SK-N-SH (cell line): ENCODE measurements at regions not wholly inside any gene's neighbourhood (a gene's known extent, or its start where the extent isn't known, plus 50 kb on each side); places are given as distances from the start of the nearest gene placed in this dataset.

Experiments
- CTCF ChIA-PET: fragments of 300-600, 350-600 bp; formaldehyde crosslinking; extraction: SDS; loops from one replicate; lab custom pipeline; 2021; lab: Yijun Ruan, JAX
- POLR2A ChIA-PET: fragments of 350-600 bp; sonication (Branson Sonifier 250); formaldehyde crosslinking; extraction: SDS; loops from one replicate; lab custom pipeline; 2020; ENCODE audit warnings: antibody characterized with exemption, inconsistent platforms; lab: Yijun Ruan, JAX
- DNase-seq: peaks from one replicate; pipeline ENCODE4 v3.0.0; 2012
- H2AFZ ChIP-seq: fragments of 200-600 bp; sonication (generic); 2 replicates; pipeline ENCODE4 v1.8.1; 2016; ENCODE audit warnings: antibody characterized with exemption, mild to moderate bottlenecking, low read depth
- H3F3A ChIP-seq: fragments of 200-600 bp; sonication (generic); replicated peaks from 2 replicates; pipeline ENCODE3; 2016; ENCODE audit warnings: antibody characterized with exemption, mild to moderate bottlenecking; ENCODE audit not compliant: insufficient read depth
- H3K27ac ChIP-seq, 2 experiments: fragments of 200-500 bp in 1 of 2; fragments of 200-600 bp in 1 of 2; sonication (Bioruptor generic) in 1 of 2; sonication (generic), shearing (Covaris generic) in 1 of 2; 2 replicates each; pipeline versions ENCODE4 v1.5.1 to v1.6.1; 2014 to 2016; ENCODE audit warnings: low read depth in 2 of 2, inconsistent platforms in 1 of 2, low read length in 1 of 2, mild to moderate bottlenecking in 1 of 2, mixed read lengths in 1 of 2
- H3K27me3 ChIP-seq: fragments of 200-600 bp; sonication (generic), shearing (Covaris generic); 2 replicates; pipeline ENCODE4 v1.6.1; 2016; ENCODE audit warnings: mixed run types; ENCODE audit not compliant: insufficient read depth
- H3K36me3 ChIP-seq, 2 experiments: fragments of 200-500 bp in 1 of 2; fragments of 200-600 bp in 1 of 2; sonication (Bioruptor generic) in 1 of 2; sonication (generic) in 1 of 2; replicated peaks in 1 of 2; 2 replicates each; pipeline versions ENCODE3 to v1.5.1; 2014 to 2016; ENCODE audit warnings: low read length in 1 of 2, mild to moderate bottlenecking in 1 of 2; ENCODE audit not compliant: insufficient read depth in 2 of 2, control insufficient read depth in 1 of 2
- H3K4me1 ChIP-seq, 2 experiments: fragments of 200-500 bp in 1 of 2; fragments of 200-600 bp in 1 of 2; sonication (Bioruptor generic) in 1 of 2; sonication (generic), shearing (Covaris generic) in 1 of 2; 2 replicates each; pipeline versions ENCODE4 v1.5.1 to v1.6.1; 2014 to 2016; ENCODE audit warnings: low read depth in 1 of 2, low read length in 1 of 2, mixed run types in 1 of 2; ENCODE audit not compliant: insufficient read depth in 2 of 2, control insufficient read depth in 1 of 2
- H3K4me2 ChIP-seq: fragments of 200-600 bp; sonication (generic), shearing (Covaris generic); 2 replicates; pipeline ENCODE4 v1.6.1; 2017; ENCODE audit warnings: mixed run types
- H3K4me3 ChIP-seq, 2 experiments: fragments of 200-500 bp in 1 of 2; fragments of 200-600 bp in 1 of 2; sonication (Bioruptor generic) in 1 of 2; sonication (generic), shearing (Covaris generic) in 1 of 2; 2 replicates each; pipeline versions ENCODE4 v1.5.1 to v1.8.1; 2014 to 2016; ENCODE audit warnings: low read depth in 2 of 2, inconsistent platforms in 1 of 2, low read length in 1 of 2, mild to moderate bottlenecking in 1 of 2, mixed read lengths in 1 of 2, moderate library complexity in 1 of 2
- H3K79me2 ChIP-seq: fragments of 200-600 bp; sonication (generic); 2 replicates; pipeline ENCODE4 v1.8.1; 2017; ENCODE audit warnings: mild to moderate bottlenecking; ENCODE audit not compliant: insufficient read depth
- H3K9ac ChIP-seq: fragments of 200-600 bp; sonication (generic); 2 replicates; pipeline ENCODE4 v1.6.1; 2017; ENCODE audit warnings: mixed run types
- H3K9me2 ChIP-seq: fragments of 200-600 bp; sonication (generic); 2 replicates; pipeline ENCODE4 v1.6.1; 2017; ENCODE audit warnings: mixed run types
- H3K9me3 ChIP-seq: fragments of 200-600 bp; sonication (generic); 2 replicates; pipeline ENCODE4 v1.6.1; 2017; ENCODE audit warnings: mixed run types, mild to moderate bottlenecking, moderate library complexity
- H4K20me1 ChIP-seq: fragments of 200-600 bp; sonication (generic); 2 replicates; pipeline ENCODE4 v1.6.1; 2017; ENCODE audit warnings: mild to moderate bottlenecking, mixed run types; ENCODE audit not compliant: insufficient read depth
- ELF1 ChIP-seq: IDR thresholded peaks from 2 replicates; pipeline ENCODE4 v1.4.0; 2012
- EP300 ChIP-seq, 2 experiments: IDR thresholded peaks; 2 replicates each; pipeline versions ENCODE4 v1.4.0 to v1.6.1; 2012; ENCODE audit warnings: borderline replicate concordance in 1 of 2, low read depth in 1 of 2, low read length in 1 of 2
- FOSL2 ChIP-seq: IDR thresholded peaks from 2 replicates; pipeline ENCODE4 v1.4.0; 2012; ENCODE audit warnings: low read depth, mild to moderate bottlenecking, moderate library complexity, borderline replicate concordance
- FOXJ3 ChIP-seq: sonication (generic); formaldehyde crosslinking; IDR thresholded peaks from 2 replicates; pipeline ENCODE4 v1.5.1; 2020; ENCODE audit warnings: mild to moderate bottlenecking, missing genetic modification reagents
- FOXM1 ChIP-seq: IDR thresholded peaks from 2 replicates; pipeline ENCODE4 v1.4.0; 2012; ENCODE audit warnings: low read depth, mild to moderate bottlenecking
- GABPA ChIP-seq: IDR thresholded peaks from 2 replicates; pipeline ENCODE4 v1.4.0; 2012; ENCODE audit warnings: low read depth, mild to moderate bottlenecking
- IRF3 ChIP-seq: fragments of 150-350 bp; IDR thresholded peaks from 2 replicates; pipeline ENCODE4 v1.6.1; 2016; ENCODE audit warnings: mild to moderate bottlenecking, low read depth, low read length
- JUND ChIP-seq: IDR thresholded peaks from 2 replicates; pipeline ENCODE4 v1.4.0; 2012
- MAX ChIP-seq: IDR thresholded peaks from 2 replicates; pipeline ENCODE4 v1.4.0; 2012; ENCODE audit warnings: low read depth
- NFIC ChIP-seq: IDR thresholded peaks from 2 replicates; pipeline ENCODE4 v1.4.0; 2012; ENCODE audit warnings: borderline replicate concordance
- PBX3 ChIP-seq: IDR thresholded peaks from 2 replicates; pipeline ENCODE4; 2012
- POLR2AphosphoS5 ChIP-seq: IDR thresholded peaks from 2 replicates; pipeline ENCODE4 v1.6.1; 2012; ENCODE audit warnings: low read depth, low read length
- RAD21 ChIP-seq: IDR thresholded peaks from 2 replicates; pipeline ENCODE4 v1.6.1; 2012; ENCODE audit warnings: mild to moderate bottlenecking, low read length
- SIN3A ChIP-seq: IDR thresholded peaks from 2 replicates; pipeline ENCODE4 v1.6.1; 2012; ENCODE audit warnings: low read depth, mild to moderate bottlenecking, low read length, moderate library complexity, borderline replicate concordance
- SMC3 ChIP-seq: IDR thresholded peaks from 2 replicates; pipeline ENCODE4 v1.6.1; 2012; ENCODE audit warnings: low read depth, low read length, improper control_type of control experiment
- TAF1 ChIP-seq: IDR thresholded peaks from 2 replicates; pipeline ENCODE4 v1.6.1; 2012; ENCODE audit warnings: low read depth, mild to moderate bottlenecking, low read length, moderate library complexity, borderline replicate concordance
- TCF12 ChIP-seq: IDR thresholded peaks from 2 replicates; pipeline ENCODE4 v1.4.0; 2012
- USF1 ChIP-seq: IDR thresholded peaks from 2 replicates; pipeline ENCODE4 v1.4.0; 2012; ENCODE audit warnings: low read depth, borderline replicate concordance
- USF2 ChIP-seq: fragments of 150-350 bp; IDR thresholded peaks from 2 replicates; pipeline ENCODE4 v1.6.1; 2017; ENCODE audit warnings: antibody characterized with exemption, low read length, low read depth, borderline replicate concordance
- YY1 ChIP-seq: IDR thresholded peaks from 2 replicates; pipeline ENCODE4 v1.4.0; 2012; ENCODE audit warnings: low read depth, mild to moderate bottlenecking
- WGBS: methylation state at CpG from one replicate; pipeline ENCODE4 v1.1.6; 2017; ENCODE audit warnings: low lambda C conversion rate; 5-methylcytosine and 5-hydroxymethylcytosine counted together

- no peak for TF ChIP-seq ELF1
- no peak for TF ChIP-seq EP300 (IDR thresholded peaks at IDR 0.05; ENCODE audit: borderline replicate concordance in 1 of 2, low read depth in 1 of 2, low read length in 1 of 2)
- TF ChIP-seq SIN3A: no peak
- TF ChIP-seq FOXM1: no peak
- no peak for TF ChIP-seq RAD21
- no peak for TF ChIP-seq TAF1
- TF ChIP-seq IRF3: no peak
- no peak for TF ChIP-seq USF2
- no peak for TF ChIP-seq SMC3
- no peak for TF ChIP-seq USF1
- no peak for TF ChIP-seq JUND
- TF ChIP-seq FOSL2: no peak
- H3K4me2 ChIP-seq: no peak overlapping the region
- no peak overlapping the region for H3K4me3 ChIP-seq
- no peak for DNase-seq
- H3K27ac ChIP-seq: no peak overlapping the region
- no peaks in the 10 kb centered on the region for H3K9me2 ChIP-seq
- CTCF ChIA-PET: no interaction called here
- no peaks in the 10 kb centered on the region for H3K27me3 ChIP-seq
- no peak overlapping the region for H2AFZ ChIP-seq
- H3K9ac ChIP-seq: no peak overlapping the region
- POLR2A ChIA-PET: no interaction called here
- H3K4me1 ChIP-seq: no peaks in the 10 kb centered on the region
- no peaks in the 10 kb centered on the region for H3K36me3 ChIP-seq
- H3K9me3 ChIP-seq: 0 out of 2 replicates have a peak, but pooled peaks cover 4% of the 10 kb centered on the region
- WGBS: 50% methylated on average over 1 of the region's 1 CpG
- H3F3A ChIP-seq: no peaks in the 10 kb centered on the region
- no peaks in the 10 kb centered on the region for H3K79me2 ChIP-seq
- no peaks in the 10 kb centered on the region for H4K20me1 ChIP-seq
Observed at GRCh38 chr18:38664929-38665328, 1099.3 kb upstream of the CELF4 start.

- no peak for DNase-seq
- H3K9ac ChIP-seq: no peak overlapping the region
- no peaks in the 10 kb centered on the region for H3K79me2 ChIP-seq
- H2AFZ ChIP-seq: no peak overlapping the region
- no peaks in the 10 kb centered on the region for H3F3A ChIP-seq
- no peaks in the 10 kb centered on the region for H3K9me2 ChIP-seq
- ChIA-PET POLR2A (no interaction called here), CTCF (no interaction called here)
- TF ChIP-seq GABPA (no peak), POLR2AphosphoS5 (no peak), ELF1 (no peak), USF1 (no peak), PBX3 (no peak), EP300 (IDR thresholded peaks at IDR 0.05; ENCODE audit: borderline replicate concordance in 1 of 2, low read depth in 1 of 2, low read length in 1 of 2) (no peak), FOXM1 (no peak), FOXJ3 (CRISPR knock-in tag) (no peak), TAF1 (no peak), SMC3 (no peak), FOSL2 (no peak), USF2 (no peak), YY1 (no peak), MAX (no peak), RAD21 (no peak), NFIC (no peak), TCF12 (no peak)
- H3K4me1 ChIP-seq: no peaks in the 10 kb centered on the region
- no peak overlapping the region for H3K27ac ChIP-seq
- H3K4me2 ChIP-seq: no peak overlapping the region
- H4K20me1 ChIP-seq: no peaks in the 10 kb centered on the region
- 0 out of 2 replicates have a peak, but pooled peaks cover 4% of the 10 kb centered on the region for H3K9me3 ChIP-seq
- H3K36me3 ChIP-seq: no peaks in the 10 kb centered on the region
- no peaks in the 10 kb centered on the region for H3K27me3 ChIP-seq
- H3K4me3 ChIP-seq: no peak overlapping the region
- WGBS: 7% methylated on average over 1 of the region's 1 CpG
Observed at GRCh38 chr18:38663682-38664081, 1098.1 kb upstream of the CELF4 start.
